ENCODE measurements at regions not wholly inside any gene's neighbourhood (a gene's known extent, or its start where the extent isn't known, plus 50 kb on each side); places are given as distances from the start of the nearest gene placed in this dataset.

DNA sequence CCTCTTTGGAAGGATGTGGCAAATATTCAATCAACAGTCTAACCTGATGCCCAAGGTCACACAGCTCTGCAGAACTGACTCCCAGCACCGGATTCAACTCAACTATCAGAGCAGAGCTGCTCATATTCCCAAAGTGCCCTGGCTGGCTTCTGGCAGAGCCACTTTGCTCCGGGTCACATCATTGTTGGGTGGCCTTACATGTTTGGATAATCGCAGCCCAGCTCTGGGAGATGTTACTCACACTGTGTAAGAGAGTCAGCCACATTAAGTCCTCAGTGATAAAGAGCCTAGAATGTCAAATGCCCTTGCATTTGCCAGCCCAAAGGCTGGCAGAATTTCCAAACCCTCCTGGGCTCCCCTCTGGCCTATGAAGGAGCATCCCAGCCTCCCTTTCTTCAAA lies 79.8 kb upstream of the PDE1C start:
- no peak for TF ChIP-seq EZH2 (IDR thresholded peaks at IDR 0.05; ENCODE audit: insufficient read depth, poor library complexity, severe bottlenecking)
- no peak for TF ChIP-seq EZH2phosphoT487 (IDR thresholded peaks at IDR 0.05; ENCODE audit: insufficient read depth, low read depth)
